Astrocyte (in vitro differentiated cells and primary cell): ENCODE measurements at regions not wholly inside any gene's neighbourhood (a gene's known extent, or its start where the extent isn't known, plus 50 kb on each side); places are given as distances from the start of the nearest gene placed in this dataset.

ENCODE experiments used
- DNase-seq: peaks from one replicate; pipeline ENCODE4 v3.0.0-alpha.2; 2010; ENCODE audit warnings: low read depth
- FAIRE-seq: peaks from 2 replicates; lab custom pipeline; 2011; peaks lifted over from hg19 to GRCh38; lab: Jason Lieb, UNC
- H2AFZ ChIP-seq: 2 replicates; pipeline ENCODE4 v1.6.0; 2012; ENCODE audit warnings: low read depth, low read length, inconsistent platforms
- H3K27ac ChIP-seq: 2 replicates; pipeline ENCODE4 v1.5.1; 2011; ENCODE audit warnings: low read depth, low read length, inconsistent platforms
- H3K27me3 ChIP-seq: 2 replicates; pipeline ENCODE4 v1.6.0; 2011; ENCODE audit warnings: low read length, inconsistent platforms; ENCODE audit not compliant: insufficient read depth
- H3K36me3 ChIP-seq: 2 replicates; pipeline ENCODE4 v1.5.1; 2011; ENCODE audit warnings: low read length, inconsistent platforms; ENCODE audit not compliant: insufficient read depth
- H3K4me1 ChIP-seq: 2 replicates; pipeline ENCODE4 v1.5.1; 2011; ENCODE audit warnings: low read length, inconsistent platforms; ENCODE audit not compliant: insufficient read depth
- H3K4me2 ChIP-seq: 2 replicates; pipeline ENCODE4 v1.6.0; 2012; ENCODE audit warnings: low read length, inconsistent platforms
- H3K4me3 ChIP-seq: 2 replicates; pipeline ENCODE4 v1.5.1; 2011; ENCODE audit warnings: low read depth, mild to moderate bottlenecking, low read length, inconsistent platforms; ENCODE audit not compliant: insufficient read depth
- H3K79me2 ChIP-seq: 2 replicates; pipeline ENCODE4 v1.6.0; 2012; ENCODE audit warnings: mild to moderate bottlenecking, low read length, inconsistent platforms; ENCODE audit not compliant: insufficient read depth
- H3K9ac ChIP-seq: 2 replicates; pipeline ENCODE4 v1.6.0; 2012; ENCODE audit warnings: mild to moderate bottlenecking, low read length, inconsistent platforms
- H3K9me3 ChIP-seq: 2 replicates; pipeline ENCODE4 v1.5.1; 2012; ENCODE audit warnings: low read depth, mild to moderate bottlenecking, low read length, inconsistent platforms; ENCODE audit not compliant: insufficient read depth
- H4K20me1 ChIP-seq: 2 replicates; pipeline ENCODE4 v1.6.0; 2012; ENCODE audit warnings: low read length, inconsistent platforms; ENCODE audit not compliant: insufficient read depth
- H3K27ac Mint-ChIP-seq: one replicate; pipeline ENCODE4 v1.8.0; 2021; ENCODE audit warnings: mild to moderate bottlenecking, mixed read lengths; ENCODE audit not compliant: unreplicated experiment
- H3K27me3 Mint-ChIP-seq: one replicate; pipeline ENCODE4 v1.8.0; 2021; ENCODE audit warnings: low read depth, mixed read lengths; ENCODE audit not compliant: unreplicated experiment
- H3K36me3 Mint-ChIP-seq: one replicate; pipeline ENCODE4 v1.8.0; 2021; ENCODE audit warnings: low read depth, mixed read lengths; ENCODE audit not compliant: unreplicated experiment
- H3K4me1 Mint-ChIP-seq: one replicate; pipeline ENCODE4 v1.8.0; 2021; ENCODE audit warnings: low read depth, mixed read lengths; ENCODE audit not compliant: unreplicated experiment
- H3K4me3 Mint-ChIP-seq: one replicate; pipeline ENCODE4 v1.8.0; 2021; ENCODE audit warnings: mild to moderate bottlenecking, moderate library complexity, mixed read lengths; ENCODE audit not compliant: unreplicated experiment
- H3K9me3 Mint-ChIP-seq: one replicate; pipeline ENCODE4 v1.8.0; 2021; ENCODE audit warnings: mild to moderate bottlenecking, mixed read lengths; ENCODE audit not compliant: unreplicated experiment
- CTCF ChIP-seq: IDR thresholded peaks from 2 replicates; pipeline ENCODE4 v1.5.1; 2011; ENCODE audit warnings: low read depth, mild to moderate bottlenecking, inconsistent platforms, low read length, moderate library complexity; ENCODE audit not compliant: insufficient read depth
- EZH2 ChIP-seq: IDR thresholded peaks from 2 replicates; pipeline ENCODE4 v1.6.1; 2012; ENCODE audit warnings: mild to moderate bottlenecking, low read length, inconsistent platforms; ENCODE audit not compliant: insufficient read depth

- H3K27ac ChIP-seq, result no peak overlapping the region
- H3K4me1 ChIP-seq, result no peaks in the 10 kb centered on the region
- no peaks in the 10 kb centered on the region for H4K20me1 ChIP-seq
- H3K4me1 Mint-ChIP-seq, result no peaks in the 10 kb centered on the region
- no peaks in the 10 kb centered on the region for H3K36me3 ChIP-seq
- TF ChIP-seq EZH2 (no peak), CTCF (no peak)
- no peaks in the 10 kb centered on the region for H3K9me3 Mint-ChIP-seq
- H3K9ac ChIP-seq, result no peak overlapping the region
- no peak overlapping the region for H3K27ac Mint-ChIP-seq
- no peaks in the 10 kb centered on the region for H3K27me3 Mint-ChIP-seq
- no peak for DNase-seq
- no peaks in the 10 kb centered on the region for H3K36me3 Mint-ChIP-seq
- no peak for FAIRE-seq
- H3K4me3 ChIP-seq, result no peak overlapping the region
- no peak overlapping the region for H2AFZ ChIP-seq
- H3K4me3 Mint-ChIP-seq, result no peak overlapping the region
- H3K79me2 ChIP-seq, result no peaks in the 10 kb centered on the region
- H3K9me3 ChIP-seq, result no peaks in the 10 kb centered on the region
- H3K4me2 ChIP-seq, result no peak overlapping the region
- no peaks in the 10 kb centered on the region for H3K27me3 ChIP-seq
Observed at GRCh38 chr7:124188576-124188975, 155.7 kb upstream of the TMEM229A start.

GRCh38 chr7:124187962-124188361 lies 155.1 kb upstream of the TMEM229A start:
- H3K4me3 ChIP-seq, result no peak overlapping the region
- no peaks in the 10 kb centered on the region for H3K27me3 ChIP-seq
- Mint-ChIP-seq H3K27ac (no peak overlapping the region), H3K4me1 (no peaks in the 10 kb centered on the region), H3K9me3 (no peaks in the 10 kb centered on the region), H3K4me3 (no peak overlapping the region), H3K27me3 (no peaks in the 10 kb centered on the region), H3K36me3 (no peaks in the 10 kb centered on the region)
- no peaks in the 10 kb centered on the region for H3K79me2 ChIP-seq
- H3K9me3 ChIP-seq, result no peaks in the 10 kb centered on the region
- H4K20me1 ChIP-seq, result no peaks in the 10 kb centered on the region
- no peak for DNase-seq
- H3K27ac ChIP-seq, result no peak overlapping the region
- H3K4me2 ChIP-seq, result no peak overlapping the region
- no peaks in the 10 kb centered on the region for H3K4me1 ChIP-seq
- H3K9ac ChIP-seq, result no peak overlapping the region
- no peak for FAIRE-seq
- TF ChIP-seq EZH2 (no peak), CTCF (no peak)
- no peaks in the 10 kb centered on the region for H3K36me3 ChIP-seq
- no peak overlapping the region for H2AFZ ChIP-seq

- H3K4me2 ChIP-seq, result no peak overlapping the region
- Mint-ChIP-seq H3K36me3 (no peaks in the 10 kb centered on the region), H3K27me3 (no peaks in the 10 kb centered on the region), H3K4me3 (no peak overlapping the region), H3K27ac (no peak overlapping the region), H3K4me1 (no peaks in the 10 kb centered on the region), H3K9me3 (no peaks in the 10 kb centered on the region)
- no peaks in the 10 kb centered on the region for H3K9me3 ChIP-seq
- H3K9ac ChIP-seq, result no peak overlapping the region
- DNase-seq (no peak), FAIRE-seq (no peak)
- H2AFZ ChIP-seq, result no peak overlapping the region
- no peaks in the 10 kb centered on the region for H3K79me2 ChIP-seq
- H3K27ac ChIP-seq, result no peak overlapping the region
- no peaks in the 10 kb centered on the region for H3K36me3 ChIP-seq
- no peaks in the 10 kb centered on the region for H3K4me1 ChIP-seq
- no peaks in the 10 kb centered on the region for H4K20me1 ChIP-seq
- no peak overlapping the region for H3K4me3 ChIP-seq
- H3K27me3 ChIP-seq, result peaks cover 3% of the 10 kb centered on the region
- TF ChIP-seq EZH2, result no peak
Observed at GRCh38 chr7:124183649-124184048, 150.8 kb upstream of the TMEM229A start.
